ENCODE measurements at regions not wholly inside any gene's neighbourhood (a gene's known extent, or its start where the extent isn't known, plus 50 kb on each side); places are given as distances from the start of the nearest gene placed in this dataset.
"Not testable (repeated sequence)": the region's sequence is repeated elsewhere in the genome, so short reads cannot be mapped to it uniquely, and the experiment has no call there.

GRCh38 chr15:21017326-21017725 lies 151.2 kb upstream of the POTEB2 start:
- H3K18ac ChIP-seq (ENCODE audit: low read length); H3K23ac ChIP-seq (ENCODE audit: low read length); H3K27me3 ChIP-seq (ENCODE audit: insufficient read depth, low read length, poor library complexity); H2AK5ac ChIP-seq (ENCODE audit: low read length); H2BK120ac ChIP-seq (ENCODE audit: low read depth, low read length); H4K8ac ChIP-seq (ENCODE audit: low read depth, low read length); H3K4me3 ChIP-seq (ENCODE audit: low read length); H3K9ac ChIP-seq (ENCODE audit: low read length); H3K4me1 ChIP-seq (ENCODE audit: control insufficient read depth, low read depth, low read length); H3K79me2 ChIP-seq (ENCODE audit: control insufficient read depth, insufficient read depth, low read length); H3K4me2 ChIP-seq (ENCODE audit: low read length); DNase-seq; H3K36me3 ChIP-seq (ENCODE audit: control insufficient read depth, insufficient read depth, low read length); H3K27ac ChIP-seq (ENCODE audit: low read depth, low read length); H2BK5ac ChIP-seq (ENCODE audit: low read length); H3K56ac ChIP-seq (ENCODE audit: low read length); H4K5ac ChIP-seq (ENCODE audit: low read length); H3K4ac ChIP-seq (ENCODE audit: low read depth, low read length); H3K79me1 ChIP-seq (ENCODE audit: low read length); H2BK15ac ChIP-seq (replicated peaks; ENCODE audit: low read depth): not testable (repeated sequence)
- WGBS (ENCODE audit: extremely low coverage, insufficient coverage, low lambda C conversion rate) = no CpG with 5 or more reads among the region's 9 CpGs

DNA sequence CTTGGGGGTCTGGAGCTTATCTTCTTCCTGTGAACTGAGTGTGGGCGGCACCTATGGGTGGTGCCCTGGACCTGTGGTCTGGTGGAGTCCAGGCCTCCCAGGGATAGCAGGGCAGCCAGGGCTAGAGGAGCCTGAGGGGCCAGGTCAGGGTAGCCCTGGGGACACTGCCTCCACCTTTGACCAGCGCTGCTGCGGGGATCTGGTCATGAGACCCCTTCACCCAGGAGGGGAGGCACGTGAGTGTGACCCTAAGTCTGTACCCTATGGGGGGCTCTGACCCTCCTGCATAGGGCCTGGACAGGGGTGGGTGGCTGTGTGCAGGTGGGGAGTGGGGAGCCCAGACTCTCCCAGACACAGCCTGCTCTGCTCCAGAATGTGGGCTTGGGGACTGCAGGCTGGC lies 150.5 kb upstream of the POTEB2 start:
- not testable (repeated sequence) for H2BK120ac ChIP-seq (ENCODE audit: low read depth, low read length); H3K4ac ChIP-seq (ENCODE audit: low read depth, low read length); H2AK5ac ChIP-seq (ENCODE audit: low read length); H3K27me3 ChIP-seq (ENCODE audit: insufficient read depth, low read length, poor library complexity); H2BK5ac ChIP-seq (ENCODE audit: low read length); DNase-seq; H4K5ac ChIP-seq (ENCODE audit: low read length); H3K79me2 ChIP-seq (ENCODE audit: control insufficient read depth, insufficient read depth, low read length); H3K9ac ChIP-seq (ENCODE audit: low read length); H3K56ac ChIP-seq (ENCODE audit: low read length); H3K4me1 ChIP-seq (ENCODE audit: control insufficient read depth, low read depth, low read length); H2BK15ac ChIP-seq (replicated peaks; ENCODE audit: low read depth); H3K18ac ChIP-seq (ENCODE audit: low read length); H3K23ac ChIP-seq (ENCODE audit: low read length); H3K36me3 ChIP-seq (ENCODE audit: control insufficient read depth, insufficient read depth, low read length); H3K4me2 ChIP-seq (ENCODE audit: low read length); H3K27ac ChIP-seq (ENCODE audit: low read depth, low read length); H3K79me1 ChIP-seq (ENCODE audit: low read length); H4K8ac ChIP-seq (ENCODE audit: low read depth, low read length); H3K4me3 ChIP-seq (ENCODE audit: low read length)
- WGBS (ENCODE audit: extremely low coverage, insufficient coverage, low lambda C conversion rate) = no CpG with 5 or more reads among the region's 4 CpGs

GRCh38 chr15:21015171-21015570 lies 149.1 kb upstream of the POTEB2 start:
- not testable (repeated sequence) for H2BK15ac ChIP-seq (replicated peaks; ENCODE audit: low read depth); H3K4ac ChIP-seq (ENCODE audit: low read depth, low read length); DNase-seq; H3K79me1 ChIP-seq (ENCODE audit: low read length); H3K36me3 ChIP-seq (ENCODE audit: control insufficient read depth, insufficient read depth, low read length); H3K79me2 ChIP-seq (ENCODE audit: control insufficient read depth, insufficient read depth, low read length); H2BK5ac ChIP-seq (ENCODE audit: low read length); H3K56ac ChIP-seq (ENCODE audit: low read length); H3K4me2 ChIP-seq (ENCODE audit: low read length); H4K8ac ChIP-seq (ENCODE audit: low read depth, low read length); H3K18ac ChIP-seq (ENCODE audit: low read length); H2AK5ac ChIP-seq (ENCODE audit: low read length); H4K5ac ChIP-seq (ENCODE audit: low read length); H2BK120ac ChIP-seq (ENCODE audit: low read depth, low read length); H3K27me3 ChIP-seq (ENCODE audit: insufficient read depth, low read length, poor library complexity); H3K4me1 ChIP-seq (ENCODE audit: control insufficient read depth, low read depth, low read length); H3K27ac ChIP-seq (ENCODE audit: low read depth, low read length); H3K23ac ChIP-seq (ENCODE audit: low read length); H3K4me3 ChIP-seq (ENCODE audit: low read length); H3K9ac ChIP-seq (ENCODE audit: low read length)
- no CpG with 5 or more reads among the region's 8 CpGs for WGBS (ENCODE audit: extremely low coverage, insufficient coverage, low lambda C conversion rate)

DNA sequence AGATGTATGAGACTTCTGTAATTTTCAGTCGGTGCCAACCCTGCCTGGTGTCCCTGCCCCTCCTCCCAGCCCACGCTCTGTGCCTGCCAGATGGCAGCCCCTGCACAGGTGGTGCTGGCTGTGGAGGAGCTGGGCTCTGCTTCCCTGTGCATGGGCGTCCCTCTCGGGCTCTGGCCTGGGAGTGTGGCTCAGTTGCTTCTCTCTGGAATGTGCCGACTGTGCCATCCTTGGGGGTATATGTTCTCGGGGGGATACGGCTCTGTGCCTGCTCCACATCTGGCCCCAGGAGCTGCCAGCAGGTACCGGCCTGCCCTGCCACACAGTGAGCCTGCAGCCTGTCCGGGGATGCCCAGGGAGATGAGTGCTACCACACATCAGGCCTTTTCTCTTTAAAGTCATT lies 147.2 kb upstream of the POTEB2 start:
- H3K4ac ChIP-seq (ENCODE audit: low read depth, low read length); H3K79me1 ChIP-seq (ENCODE audit: low read length); H3K23ac ChIP-seq (ENCODE audit: low read length); H3K36me3 ChIP-seq (ENCODE audit: control insufficient read depth, insufficient read depth, low read length); H4K8ac ChIP-seq (ENCODE audit: low read depth, low read length); H3K79me2 ChIP-seq (ENCODE audit: control insufficient read depth, insufficient read depth, low read length); H2AK5ac ChIP-seq (ENCODE audit: low read length); H3K18ac ChIP-seq (ENCODE audit: low read length); H2BK15ac ChIP-seq (replicated peaks; ENCODE audit: low read depth); H3K56ac ChIP-seq (ENCODE audit: low read length); H4K5ac ChIP-seq (ENCODE audit: low read length); H3K4me1 ChIP-seq (ENCODE audit: control insufficient read depth, low read depth, low read length); H3K27me3 ChIP-seq (ENCODE audit: insufficient read depth, low read length, poor library complexity); H3K4me3 ChIP-seq (ENCODE audit: low read length); H3K4me2 ChIP-seq (ENCODE audit: low read length); DNase-seq; H3K27ac ChIP-seq (ENCODE audit: low read depth, low read length); H3K9ac ChIP-seq (ENCODE audit: low read length); H2BK120ac ChIP-seq (ENCODE audit: low read depth, low read length); H2BK5ac ChIP-seq (ENCODE audit: low read length): not testable (repeated sequence)
- no CpG with 5 or more reads among the region's 9 CpGs for WGBS (ENCODE audit: extremely low coverage, insufficient coverage, low lambda C conversion rate)

DNA sequence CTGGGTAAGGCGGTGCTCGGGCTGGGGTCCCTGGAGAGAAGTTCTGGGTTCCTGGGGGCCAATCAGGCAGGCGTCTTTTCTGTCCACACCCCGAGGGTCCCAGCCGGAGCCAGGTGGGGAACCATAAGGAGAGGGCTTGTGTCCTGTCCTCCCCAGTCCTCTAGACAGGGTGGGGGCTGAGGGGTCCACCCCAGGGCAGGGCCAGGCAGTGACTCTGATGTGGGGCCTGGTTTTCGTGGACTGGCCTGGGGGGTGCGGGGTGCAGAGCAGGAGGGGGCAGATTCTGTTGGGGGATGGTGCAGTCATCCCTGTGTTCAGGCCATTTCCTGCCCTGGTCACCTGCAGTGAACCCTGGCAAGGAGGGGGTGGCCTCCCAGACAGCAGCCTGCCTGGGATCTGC lies 143.5 kb upstream of the POTEB2 start:
- H3K79me1 ChIP-seq (ENCODE audit: low read length); H3K4me1 ChIP-seq (ENCODE audit: control insufficient read depth, low read depth, low read length); H4K8ac ChIP-seq (ENCODE audit: low read depth, low read length); H4K5ac ChIP-seq (ENCODE audit: low read length); H2BK120ac ChIP-seq (ENCODE audit: low read depth, low read length); H3K56ac ChIP-seq (ENCODE audit: low read length); H3K36me3 ChIP-seq (ENCODE audit: control insufficient read depth, insufficient read depth, low read length); H2BK5ac ChIP-seq (ENCODE audit: low read length); H3K79me2 ChIP-seq (ENCODE audit: control insufficient read depth, insufficient read depth, low read length); H3K4me3 ChIP-seq (ENCODE audit: low read length); H3K27ac ChIP-seq (ENCODE audit: low read depth, low read length); DNase-seq; H2BK15ac ChIP-seq (replicated peaks; ENCODE audit: low read depth); H3K27me3 ChIP-seq (ENCODE audit: insufficient read depth, low read length, poor library complexity); H2AK5ac ChIP-seq (ENCODE audit: low read length); H3K4ac ChIP-seq (ENCODE audit: low read depth, low read length); H3K4me2 ChIP-seq (ENCODE audit: low read length); H3K18ac ChIP-seq (ENCODE audit: low read length); H3K23ac ChIP-seq (ENCODE audit: low read length); H3K9ac ChIP-seq (ENCODE audit: low read length): not testable (repeated sequence)
- no CpG with 5 or more reads among the region's 7 CpGs for WGBS (ENCODE audit: extremely low coverage, insufficient coverage, low lambda C conversion rate)

DNA sequence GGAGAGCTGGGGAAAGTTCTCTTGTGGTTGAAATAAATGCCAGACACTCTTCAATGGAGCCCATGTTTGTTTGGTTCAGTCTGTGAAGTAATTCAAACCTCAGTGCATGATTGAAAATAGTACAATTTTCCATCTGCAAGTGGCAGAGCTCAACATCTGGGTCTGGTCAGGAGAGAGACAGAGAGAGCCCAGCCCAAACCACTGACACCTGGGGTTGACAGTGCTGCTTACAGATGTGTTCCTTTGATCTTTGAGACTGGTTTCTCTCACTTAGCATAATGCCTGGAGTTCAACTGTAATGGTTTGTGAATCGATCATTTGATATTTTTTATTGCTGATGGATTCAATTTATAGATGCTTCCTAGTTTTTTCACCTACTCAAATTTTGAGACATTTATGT lies 137.3 kb upstream of the POTEB2 start:
- not testable (repeated sequence) for H3K36me3 ChIP-seq (ENCODE audit: control insufficient read depth, insufficient read depth, low read length); H3K79me1 ChIP-seq (ENCODE audit: low read length); H3K9ac ChIP-seq (ENCODE audit: low read length); H2BK120ac ChIP-seq (ENCODE audit: low read depth, low read length); H3K56ac ChIP-seq (ENCODE audit: low read length); H3K27ac ChIP-seq (ENCODE audit: low read depth, low read length); H2BK5ac ChIP-seq (ENCODE audit: low read length); H3K4me2 ChIP-seq (ENCODE audit: low read length); H3K79me2 ChIP-seq (ENCODE audit: control insufficient read depth, insufficient read depth, low read length); DNase-seq; H3K23ac ChIP-seq (ENCODE audit: low read length); H4K5ac ChIP-seq (ENCODE audit: low read length); H2AK5ac ChIP-seq (ENCODE audit: low read length); H4K8ac ChIP-seq (ENCODE audit: low read depth, low read length); H2BK15ac ChIP-seq (replicated peaks; ENCODE audit: low read depth); H3K18ac ChIP-seq (ENCODE audit: low read length); H3K27me3 ChIP-seq (ENCODE audit: insufficient read depth, low read length, poor library complexity); H3K4me1 ChIP-seq (ENCODE audit: control insufficient read depth, low read depth, low read length); H3K4me3 ChIP-seq (ENCODE audit: low read length); H3K4ac ChIP-seq (ENCODE audit: low read depth, low read length)
- WGBS (ENCODE audit: extremely low coverage, insufficient coverage, low lambda C conversion rate) = no CpG with 5 or more reads among the region's 1 CpG
